AG08396 (cell line): ENCODE measurements at regions not wholly inside any gene's neighbourhood (a gene's known extent, or its start where the extent isn't known, plus 50 kb on each side); places are given as distances from the start of the nearest gene placed in this dataset.
"Not testable (repeated sequence)": the region's sequence is repeated elsewhere in the genome, so short reads cannot be mapped to it uniquely, and the experiment has no call there.

ENCODE experiments used
- DNase-seq: peaks from one replicate; pipeline ENCODE4 v3.0.0; 2012; ENCODE audit warnings: low spot score, mixed read lengths

DNA sequence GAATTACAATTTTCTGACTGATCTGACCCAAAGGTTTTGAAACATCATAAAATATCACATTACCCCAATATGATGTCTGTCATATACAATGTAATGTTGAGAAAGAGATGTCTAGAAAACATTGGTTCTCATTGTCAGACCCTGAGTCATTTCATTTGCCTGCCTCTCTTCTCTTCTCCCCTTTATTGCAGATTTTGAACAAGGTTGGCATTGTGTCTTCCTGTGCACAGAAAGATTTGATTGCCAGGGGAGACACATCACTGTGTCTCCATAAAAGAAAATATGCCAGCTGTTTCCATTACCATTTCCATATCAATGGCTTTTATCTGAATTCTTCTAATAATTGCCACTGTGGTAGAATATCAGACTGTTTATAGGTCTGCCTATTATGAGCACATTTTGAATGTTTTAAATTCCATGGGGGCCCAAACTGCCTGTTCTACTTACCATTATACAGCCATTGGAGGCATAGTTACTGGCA lies 65.6 kb downstream of the IFI44 start:
- DNase-seq = no peak

DNA sequence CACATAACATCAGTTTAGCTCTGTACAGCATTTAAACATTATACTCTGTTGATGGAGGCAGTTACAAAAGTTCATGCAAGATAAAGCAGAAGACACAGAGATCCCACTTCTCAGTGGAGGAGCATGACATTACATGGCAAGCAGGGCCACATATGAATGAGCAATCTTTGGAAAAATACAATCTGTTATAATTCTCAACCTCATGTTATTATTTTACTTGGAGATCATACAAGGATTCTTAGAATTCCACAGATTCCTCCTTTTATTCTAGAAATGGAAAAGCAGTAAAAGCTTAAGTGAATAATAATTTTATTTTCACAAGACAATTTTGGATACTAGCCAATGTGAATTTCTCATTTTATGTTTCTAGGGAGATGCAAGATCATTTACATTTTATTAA lies 66.6 kb downstream of the IFI44 start:
- DNase-seq = peak; percentile 8

DNA sequence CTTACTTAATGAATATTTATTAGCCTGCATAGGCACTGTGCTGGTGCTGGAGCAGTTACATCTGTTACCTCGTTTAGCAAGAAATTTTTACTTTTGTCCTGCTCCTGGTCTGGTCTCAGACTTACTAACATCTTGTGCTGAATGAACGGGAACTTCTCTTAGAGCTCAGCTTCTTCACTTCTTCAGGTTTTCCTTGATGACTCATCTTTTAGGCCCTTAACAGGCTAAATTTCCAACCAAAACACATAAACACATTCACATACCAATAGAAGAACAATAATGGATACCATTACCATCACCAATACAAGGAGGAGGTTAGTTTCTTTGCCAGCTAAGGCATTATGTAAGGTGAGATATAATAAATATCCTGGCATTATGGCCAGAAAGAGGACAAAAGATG lies 68.9 kb downstream of the IFI44 start:
- DNase-seq = no peak

DNA sequence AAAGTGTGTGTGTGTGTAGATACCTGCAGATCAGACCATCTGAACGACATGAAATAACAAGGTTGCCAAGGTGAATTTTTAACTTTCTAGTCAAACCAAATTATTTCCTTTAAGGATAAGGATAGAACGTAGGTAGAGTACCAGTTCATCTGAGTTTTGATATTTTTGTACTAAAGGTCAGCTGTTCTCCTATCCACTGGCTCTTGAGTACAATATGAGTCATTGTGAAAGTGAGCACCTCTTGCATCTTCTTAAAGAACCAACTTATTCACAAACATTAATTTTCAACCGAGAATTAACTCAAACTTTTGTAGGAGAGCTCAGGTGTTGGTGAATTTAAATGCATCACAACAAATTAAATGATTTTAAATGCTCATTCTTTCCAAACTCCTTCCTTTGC lies 71.5 kb downstream of the IFI44 start:
- no peak for DNase-seq

DNA sequence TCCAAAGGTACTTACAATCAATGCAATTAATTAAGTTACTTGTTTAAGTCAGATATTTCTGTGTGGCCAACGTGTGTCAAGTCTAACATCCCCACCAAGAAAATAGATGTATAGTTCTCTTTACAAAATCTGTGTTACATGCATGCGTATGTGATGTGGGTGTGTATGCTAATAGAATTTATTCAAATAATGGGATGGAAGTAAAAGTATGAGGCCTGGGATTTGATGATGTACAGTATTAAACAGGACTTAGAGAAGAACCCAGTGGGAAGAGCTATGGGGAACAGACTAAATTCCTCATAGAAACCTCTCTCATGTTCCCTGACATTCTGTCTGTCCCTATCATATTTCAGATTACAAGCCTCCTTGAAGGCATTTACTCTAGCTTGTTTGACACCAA lies 72.5 kb downstream of the IFI44 start:
- no peak for DNase-seq

DNA sequence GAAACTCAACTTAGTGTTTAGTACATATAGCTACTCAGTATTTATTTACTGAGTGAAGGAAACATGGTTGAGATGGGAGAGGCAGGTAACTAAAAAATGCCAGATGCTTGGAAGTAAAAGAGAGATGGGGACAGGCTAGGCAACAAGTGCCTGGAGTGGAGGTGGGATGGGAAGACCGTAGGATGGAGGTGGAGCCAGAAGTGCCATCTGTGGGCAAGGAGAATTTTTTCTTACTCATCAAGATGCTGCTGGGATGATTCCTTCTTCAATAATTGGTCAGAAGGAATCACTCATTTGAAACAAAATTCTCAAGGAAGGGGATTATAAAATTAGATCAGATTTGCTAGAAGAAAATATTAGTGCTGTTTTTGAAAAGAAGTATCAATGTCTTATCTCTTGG lies 72.9 kb downstream of the IFI44 start:
- DNase-seq = no peak

DNA sequence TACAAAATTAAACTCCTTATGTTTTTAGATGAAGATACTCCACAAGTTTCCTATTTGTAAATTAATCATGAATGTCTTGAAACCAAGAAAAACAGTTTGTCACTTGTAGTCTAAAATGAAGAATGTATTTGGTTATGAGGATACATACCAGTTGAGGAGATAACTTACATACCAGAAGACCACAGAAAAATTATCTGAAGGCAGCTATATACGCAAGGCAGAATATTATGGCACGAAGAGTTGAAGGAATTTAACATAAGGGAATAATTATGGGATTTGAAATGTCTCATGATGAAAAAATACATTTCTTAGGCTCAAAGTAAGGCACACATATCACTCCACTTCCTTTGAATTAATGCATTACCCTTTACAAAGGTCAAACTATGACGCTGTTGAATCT lies 73.3 kb downstream of the IFI44 start:
- DNase-seq = no peak

DNA sequence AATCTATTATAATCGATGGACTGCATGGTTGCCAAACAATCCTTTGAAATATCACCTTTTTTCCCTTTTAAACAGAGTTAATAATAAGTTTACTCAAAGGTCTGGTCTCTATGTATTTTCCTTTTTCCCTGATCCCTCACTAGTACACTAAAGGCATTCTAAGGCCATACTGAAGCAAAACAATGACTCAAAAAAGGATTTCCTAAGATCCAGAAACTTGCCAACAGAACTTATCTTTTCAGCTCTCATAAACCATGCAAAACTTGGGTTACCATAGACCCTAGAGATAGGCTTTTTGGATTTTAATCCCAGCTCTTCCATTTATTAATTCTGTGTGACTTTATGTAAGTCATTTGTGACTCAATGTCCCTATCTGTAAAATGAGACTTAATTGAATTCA lies 77.1 kb downstream of the IFI44 start:
- DNase-seq = no peak

DNA sequence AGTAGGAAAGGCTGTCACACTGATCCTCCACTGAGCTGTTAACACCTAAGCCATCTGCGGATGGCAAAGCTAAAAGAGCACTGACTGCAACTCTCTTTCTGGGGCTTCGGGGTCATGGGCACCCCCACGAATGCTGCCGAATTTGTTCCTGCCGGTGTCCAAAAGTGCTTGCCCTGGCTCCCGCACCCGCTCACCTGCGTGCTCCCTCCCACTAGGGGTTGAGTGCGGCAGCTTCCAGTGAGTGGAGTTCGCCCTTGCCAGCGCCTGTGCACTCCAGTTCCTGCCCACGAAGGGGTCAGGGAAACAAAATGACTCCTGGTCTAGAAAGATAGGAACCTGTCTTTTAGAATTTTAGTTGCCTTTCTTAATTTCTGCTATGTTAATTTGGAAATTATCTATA lies 78.7 kb downstream of the IFI44 start:
- DNase-seq = no peak

DNA sequence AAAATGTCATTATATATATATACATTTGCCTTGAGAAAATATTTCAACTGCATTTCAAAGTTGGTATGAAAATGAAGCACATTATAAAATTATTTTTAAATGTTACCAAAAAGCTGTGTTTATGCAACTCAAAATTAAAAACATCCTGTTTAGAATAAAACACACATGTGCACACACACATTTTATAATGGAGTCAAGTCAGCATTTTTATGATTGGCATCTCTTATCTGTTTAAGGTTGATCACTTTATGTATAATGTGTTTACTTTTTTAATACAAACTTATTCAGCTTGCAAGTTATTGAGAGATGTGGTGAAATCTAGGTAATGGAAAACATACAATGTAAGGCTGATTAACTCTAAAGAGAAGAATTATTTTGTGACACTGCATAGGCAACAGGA lies 80.4 kb downstream of the IFI44 start:
- no peak for DNase-seq

DNA sequence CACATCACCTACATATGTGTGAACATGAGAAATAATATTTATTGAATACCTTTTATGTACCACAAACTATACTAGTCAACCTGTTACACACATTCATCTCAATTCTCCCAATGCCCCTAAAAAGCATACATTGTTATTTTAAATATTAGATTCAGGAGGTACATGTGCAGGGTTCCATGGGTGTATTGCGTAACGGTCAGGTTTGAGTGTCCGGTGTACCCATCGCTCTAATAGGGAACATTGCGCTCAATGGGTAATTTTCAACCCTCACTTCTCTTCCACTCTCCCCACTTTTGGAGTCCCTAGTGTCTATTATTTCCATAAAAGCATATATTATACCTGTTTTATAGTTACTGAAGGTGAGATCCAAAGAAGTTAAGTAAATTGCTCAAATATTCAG lies 82.0 kb downstream of the IFI44 start:
- no peak for DNase-seq

DNA sequence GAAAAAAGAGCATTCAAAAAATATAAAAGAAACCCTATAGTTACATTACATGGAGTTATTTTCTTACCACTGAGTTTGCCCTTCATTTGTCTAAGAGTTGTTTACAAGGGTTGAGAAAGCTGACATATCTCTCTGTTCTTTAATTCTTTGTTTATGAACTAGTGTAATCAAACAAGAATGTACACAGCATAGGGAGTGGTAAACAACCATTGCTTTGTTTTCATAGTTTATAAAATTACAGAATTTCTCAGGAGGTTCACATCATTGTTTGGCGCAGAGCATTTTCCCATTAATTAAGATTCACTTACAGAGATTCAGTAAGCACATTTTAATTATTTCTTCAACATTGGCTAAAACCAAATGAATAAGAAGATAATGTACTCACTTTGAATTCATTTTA lies 87.6 kb downstream of the IFI44 start:
- DNase-seq = no peak

DNA sequence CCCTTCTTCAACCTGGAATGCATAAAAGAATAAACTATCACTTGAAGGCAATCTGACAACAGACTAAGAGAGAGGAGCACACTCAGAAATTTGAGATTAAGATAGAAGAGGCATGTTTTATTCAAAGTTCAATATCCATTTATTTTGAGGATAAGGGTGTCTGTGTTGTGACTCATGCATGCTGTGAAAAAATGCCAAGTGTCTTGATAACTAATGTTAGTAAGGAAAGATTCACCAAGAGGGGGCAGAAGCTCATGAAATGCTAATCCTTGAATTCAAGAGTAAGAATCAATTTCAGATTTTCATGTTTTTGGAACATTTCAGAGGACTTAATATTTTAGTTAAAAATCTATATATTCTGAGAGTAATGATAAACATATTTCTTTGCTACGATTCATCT lies 94.0 kb downstream of the IFI44 start:
- DNase-seq = peak; percentile 9

DNA sequence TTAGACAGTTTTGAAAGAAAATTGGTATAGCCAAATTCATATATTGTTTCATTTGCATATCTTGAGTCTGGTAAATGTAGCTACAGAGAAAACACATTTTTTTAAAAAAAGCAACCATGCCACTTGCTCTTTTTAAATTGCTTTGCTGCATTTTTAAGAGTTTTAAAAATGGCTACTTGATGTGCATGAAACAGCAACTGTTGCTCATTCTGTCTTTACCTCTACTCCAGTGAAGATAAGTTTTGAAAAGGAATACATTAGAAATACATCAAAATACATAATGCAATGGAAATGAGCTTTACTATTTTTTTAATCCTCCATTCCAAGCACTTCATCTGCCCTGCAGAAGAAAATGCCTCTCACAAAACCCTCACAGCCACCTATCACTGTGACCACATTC lies 95.5 kb downstream of the IFI44 start:
- DNase-seq = no peak

DNA sequence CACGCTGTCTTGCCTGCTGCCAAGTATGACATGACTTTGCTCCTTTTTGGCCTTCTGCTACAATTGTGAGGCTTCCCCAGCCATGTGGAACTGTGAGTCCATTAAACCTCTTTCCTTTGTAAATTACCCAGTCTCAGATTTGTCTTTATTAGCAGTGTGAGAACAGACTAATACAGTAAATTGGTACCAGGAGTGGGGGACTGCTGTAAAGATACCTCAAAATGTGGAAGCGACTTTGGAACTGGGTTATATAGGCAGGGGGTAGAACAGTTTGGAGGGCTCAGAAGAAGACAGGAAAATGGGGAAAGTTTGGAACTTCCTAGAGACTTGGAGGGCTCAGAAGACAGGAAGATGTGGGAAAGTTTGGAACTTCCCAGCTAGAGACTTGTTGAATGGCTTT lies 104.0 kb downstream of the IFI44 start:
- DNase-seq = not testable (repeated sequence)

DNA sequence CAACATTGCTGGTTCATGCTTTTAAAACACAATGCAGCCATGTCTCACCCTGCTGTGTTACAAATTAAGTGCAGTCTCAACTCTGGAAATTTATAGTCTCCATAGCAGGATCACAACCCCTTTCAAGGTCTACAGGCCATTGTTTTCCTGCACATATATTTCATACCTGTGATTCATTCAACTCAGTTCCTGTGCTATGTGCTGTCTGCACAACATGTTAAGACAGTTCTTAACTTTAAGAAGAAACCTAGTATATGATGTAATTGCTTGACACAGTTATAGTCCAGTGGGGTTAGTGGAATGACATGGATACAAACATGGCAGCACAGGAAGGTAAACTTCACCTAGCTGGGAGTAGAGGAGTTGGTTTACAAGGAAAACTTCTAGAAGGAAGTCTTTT lies 106.4 kb downstream of the IFI44 start:
- no peak for DNase-seq

DNA sequence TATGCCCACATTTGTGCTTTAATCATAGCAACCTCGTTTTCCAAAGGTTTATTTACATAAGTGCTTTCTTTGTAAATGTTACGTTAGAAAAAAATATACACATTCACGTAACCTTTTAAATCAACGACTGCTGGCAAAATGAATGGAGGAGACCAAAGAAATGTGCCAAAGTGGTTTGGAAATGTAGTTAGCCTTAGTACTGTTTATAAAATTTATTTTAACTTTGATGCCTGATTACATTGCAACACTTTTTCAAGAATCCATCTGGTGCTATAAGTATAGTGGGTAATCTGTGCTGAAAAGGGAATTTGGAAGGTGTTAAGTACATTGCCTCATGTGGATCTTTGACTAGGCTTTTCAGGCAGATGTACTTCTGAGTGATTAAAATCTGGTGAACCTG lies 108.9 kb downstream of the IFI44 start:
- DNase-seq = no peak

DNA sequence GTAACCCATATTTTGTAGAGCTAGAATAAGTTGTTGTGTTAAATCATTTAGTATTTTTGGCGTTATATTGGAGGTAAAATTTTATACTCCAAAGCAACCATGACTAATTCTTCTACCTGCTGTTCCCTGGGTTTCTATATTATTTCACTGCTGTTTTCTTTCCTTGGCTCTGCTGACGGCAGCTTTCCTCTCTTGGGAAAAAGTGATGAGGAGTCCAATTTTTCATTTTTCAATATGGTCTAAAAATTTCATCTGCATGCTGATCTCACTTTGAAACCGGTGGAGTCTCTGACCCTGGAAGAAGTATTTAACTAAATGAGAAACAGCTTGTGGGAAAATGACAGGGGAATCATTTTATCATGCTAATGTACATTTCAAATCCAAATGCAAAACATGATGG lies 110.2 kb downstream of the IFI44 start:
- DNase-seq = no peak

DNA sequence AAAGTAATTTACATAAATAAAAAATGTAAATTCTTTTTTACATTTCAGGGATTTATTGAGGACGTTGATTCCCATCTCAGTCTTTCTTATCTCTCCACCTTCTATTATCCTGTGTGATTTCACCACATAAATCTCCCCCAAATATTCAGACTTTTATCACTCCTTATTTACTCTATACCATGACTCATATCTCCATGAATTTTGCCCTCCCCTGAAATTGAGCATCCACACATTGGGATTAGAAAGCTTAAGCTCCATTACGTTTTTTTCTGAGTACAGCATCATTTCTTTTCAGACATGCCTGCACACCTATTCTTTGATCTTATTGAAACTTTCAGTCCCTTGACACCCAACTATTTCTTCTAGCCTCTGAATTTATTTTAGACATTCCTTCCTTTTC lies 111.2 kb downstream of the IFI44 start:
- no peak for DNase-seq

DNA sequence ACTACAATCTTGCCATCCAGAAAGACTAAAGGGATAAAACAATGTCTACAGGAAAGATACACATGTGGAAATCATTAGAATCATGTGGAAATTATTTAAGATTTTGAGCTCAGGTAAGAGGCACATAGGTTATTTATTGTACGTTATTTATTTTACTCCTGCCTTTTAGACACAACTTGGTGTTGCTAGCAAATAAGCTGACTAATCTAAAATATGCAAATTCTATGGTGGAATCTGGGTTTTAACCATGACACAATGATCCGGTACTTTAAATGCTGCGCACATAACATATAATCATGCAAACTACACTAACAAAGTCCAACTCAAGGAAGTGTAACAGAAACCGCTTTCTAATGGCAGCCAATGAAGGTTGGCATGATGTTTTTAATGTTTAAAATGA lies 112.5 kb downstream of the IFI44 start:
- no peak for DNase-seq

DNA sequence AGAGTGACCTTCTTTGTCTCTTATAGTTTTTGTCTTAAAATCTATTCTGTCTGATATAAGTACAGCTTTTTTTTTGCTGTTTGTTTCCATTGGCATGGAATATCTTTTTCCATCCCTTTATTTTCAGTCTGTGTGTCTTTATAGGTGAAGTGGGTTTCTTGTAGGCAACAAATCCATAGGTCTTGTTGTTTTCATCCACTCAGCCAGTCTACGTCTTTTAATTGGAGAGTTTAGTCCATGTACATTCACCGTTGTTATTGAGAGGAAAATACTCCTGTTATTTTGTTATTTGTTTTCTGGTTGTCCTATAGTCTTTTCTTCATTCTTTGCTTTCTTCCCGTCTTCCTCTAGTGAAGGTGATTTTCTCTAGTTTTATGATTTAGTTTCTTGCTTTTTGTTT lies 115.9 kb downstream of the IFI44 start:
- no peak for DNase-seq

DNA sequence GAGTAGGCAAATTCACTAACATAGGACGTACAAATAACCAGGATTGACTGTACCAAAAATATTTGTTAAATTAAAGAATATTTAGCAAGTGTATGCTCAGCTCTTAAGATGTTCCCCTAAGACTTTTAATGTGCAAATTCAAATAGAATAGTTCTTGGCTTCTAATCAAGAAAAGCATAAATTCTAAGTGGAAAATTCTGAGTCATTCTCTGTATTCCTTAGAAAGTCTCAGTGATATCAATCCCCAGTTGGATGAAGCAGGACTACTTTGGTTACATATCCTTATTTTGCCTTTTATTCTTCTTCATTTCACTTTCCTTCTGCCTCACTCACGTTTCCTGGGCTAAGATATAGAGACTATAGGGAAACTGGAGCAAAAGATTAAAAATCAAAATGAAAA lies 130.2 kb downstream of the IFI44 start:
- DNase-seq = no peak

DNA sequence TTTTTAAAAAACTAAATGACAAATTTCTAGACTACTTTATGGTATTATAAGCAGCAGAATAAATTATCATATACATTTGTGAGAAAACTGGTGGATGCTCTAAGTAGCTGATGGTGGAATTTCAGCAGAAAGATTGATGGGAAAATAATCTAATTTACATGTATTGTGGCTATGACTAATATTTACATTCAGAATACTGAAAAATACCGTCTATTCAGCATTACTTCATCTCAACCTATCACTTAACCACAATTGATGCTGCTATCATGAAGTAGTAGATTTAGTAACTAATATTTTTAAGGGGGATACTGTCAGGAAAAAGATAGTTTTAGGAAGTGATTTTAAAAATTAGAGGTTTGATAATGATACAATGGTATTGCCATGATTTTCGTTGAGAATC lies 137.9 kb downstream of the IFI44 start:
- DNase-seq = no peak

DNA sequence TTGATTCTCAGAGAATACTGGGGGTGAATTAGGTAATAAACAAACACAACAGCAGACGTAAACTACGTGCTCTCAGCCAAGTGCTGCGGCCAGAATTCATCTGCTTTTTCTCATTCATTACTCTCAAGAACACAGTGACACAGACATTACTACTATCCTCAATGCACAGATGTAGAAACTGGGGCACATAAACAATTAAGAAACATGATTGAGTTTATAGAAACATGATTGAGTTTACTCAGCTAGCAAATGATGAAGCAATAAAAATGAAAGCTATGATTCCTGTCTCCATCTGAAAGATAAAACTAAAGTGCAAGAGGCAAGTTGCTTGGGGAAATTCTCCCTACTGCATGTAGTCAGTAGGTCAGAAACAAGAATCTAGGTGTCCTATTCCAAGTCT lies 140.5 kb downstream of the IFI44 start:
- no peak for DNase-seq

DNA sequence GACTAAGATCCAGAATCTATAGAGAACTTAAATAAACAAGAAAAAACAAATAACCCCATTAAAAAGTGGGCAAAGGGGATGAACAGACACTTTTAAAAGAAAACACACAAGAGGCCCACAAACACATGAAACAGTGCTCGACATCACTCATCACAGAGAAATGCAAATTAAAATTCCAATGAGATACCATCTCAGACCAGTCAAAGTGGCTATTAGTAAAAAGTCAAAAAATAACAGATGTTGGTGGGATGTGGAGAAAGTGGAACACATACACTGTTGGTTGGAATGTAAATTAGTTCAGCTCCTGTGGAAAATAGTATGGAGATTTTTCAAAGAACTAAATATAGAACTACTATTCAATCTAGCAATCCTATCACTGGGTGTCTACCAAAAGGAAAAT lies 143.1 kb downstream of the IFI44 start:
- DNase-seq = no peak
